ENCODE measurements at regions not wholly inside any gene's neighbourhood (a gene's known extent, or its start where the extent isn't known, plus 50 kb on each side); places are given as distances from the start of the nearest gene placed in this dataset.

GRCh38 chr9:23541976-23542375 is 284.1 kb downstream of the ELAVL2 start:
- TF ChIP-seq POLR2AphosphoS5 (IDR thresholded peaks at IDR 0.05) (no peak), CTCF (IDR thresholded peaks at IDR 0.05) (no peak), POLR2A (IDR thresholded peaks at IDR 0.05) (no peak), EP300 (IDR thresholded peaks at IDR 0.05) (no peak)
